Mesendoderm (in vitro differentiated cells): ENCODE measurements at regions not wholly inside any gene's neighbourhood (a gene's known extent, or its start where the extent isn't known, plus 50 kb on each side); places are given as distances from the start of the nearest gene placed in this dataset.

Experiments
- DNase-seq: peaks from one replicate; pipeline ENCODE4 v3.0.0; 2013
- H2AK5ac ChIP-seq: 2 replicates; pipeline ENCODE4 v1.6.1; 2013; ENCODE audit warnings: low read length, inconsistent platforms
- H2BK120ac ChIP-seq: 2 replicates; pipeline ENCODE4 v1.6.1; 2013; ENCODE audit warnings: low read depth, mild to moderate bottlenecking, low read length, moderate library complexity, mixed read lengths
- H2BK15ac ChIP-seq: replicated peaks from 2 replicates; pipeline ENCODE4 v1.6.1; 2013; ENCODE audit warnings: low read depth, mild to moderate bottlenecking, moderate library complexity
- H2BK5ac ChIP-seq: 2 replicates; pipeline ENCODE4 v1.6.1; 2013; ENCODE audit warnings: low read length, inconsistent platforms
- H3K18ac ChIP-seq: 2 replicates; pipeline ENCODE4 v1.6.1; 2013; ENCODE audit warnings: mild to moderate bottlenecking, low read length, mixed read lengths
- H3K23ac ChIP-seq: one replicate; pipeline ENCODE4 v1.6.1; 2013; ENCODE audit warnings: low read length
- H3K27ac ChIP-seq: 2 replicates; pipeline ENCODE4 v1.5.1; 2013; ENCODE audit warnings: low read depth, mild to moderate bottlenecking, inconsistent platforms, low read length, moderate library complexity
- H3K27me3 ChIP-seq: 2 replicates; pipeline ENCODE4 v1.6.1; 2013; ENCODE audit warnings: low read length, control low read depth, mild to moderate bottlenecking, inconsistent platforms; ENCODE audit not compliant: insufficient read depth, poor library complexity
- H3K36me3 ChIP-seq: 2 replicates; pipeline ENCODE4 v1.6.1; 2013; ENCODE audit warnings: low read length, inconsistent platforms; ENCODE audit not compliant: control insufficient read depth, insufficient read depth
- H3K4ac ChIP-seq: one replicate; pipeline ENCODE4 v1.6.1; 2013; ENCODE audit warnings: low read depth, mild to moderate bottlenecking, low read length, moderate library complexity
- H3K4me1 ChIP-seq: 2 replicates; pipeline ENCODE4 v1.6.1; 2013; ENCODE audit warnings: low read depth, low read length, inconsistent platforms; ENCODE audit not compliant: control insufficient read depth
- H3K4me2 ChIP-seq: 2 replicates; pipeline ENCODE4 v1.6.1; 2013; ENCODE audit warnings: low read length
- H3K4me3 ChIP-seq: 2 replicates; pipeline ENCODE4 v1.5.1; 2013; ENCODE audit warnings: mild to moderate bottlenecking, low read length
- H3K56ac ChIP-seq: one replicate; pipeline ENCODE4 v1.6.1; 2013; ENCODE audit warnings: low read length
- H3K79me1 ChIP-seq: 2 replicates; pipeline ENCODE4 v1.6.1; 2013; ENCODE audit warnings: low read length, inconsistent platforms
- H3K79me2 ChIP-seq: 2 replicates; pipeline ENCODE4 v1.6.1; 2013; ENCODE audit warnings: mild to moderate bottlenecking, low read length; ENCODE audit not compliant: control insufficient read depth, insufficient read depth
- H3K9ac ChIP-seq: 2 replicates; pipeline ENCODE4 v1.6.1; 2013; ENCODE audit warnings: low read length, inconsistent platforms
- H4K5ac ChIP-seq: one replicate; pipeline ENCODE4 v1.6.1; 2013; ENCODE audit warnings: low read length
- H4K8ac ChIP-seq: one replicate; pipeline ENCODE4 v1.6.1; 2013; ENCODE audit warnings: low read depth, mild to moderate bottlenecking, control low read depth, low read length, moderate library complexity
- WGBS: extraction: QIAGEN DNeasy Blood & Tissue Kit; methylation state at CpG from one replicate; pipeline ENCODE4 v1.1.7; 2013; ENCODE audit warnings: low lambda C conversion rate, missing lambda C conversion rate; ENCODE audit not compliant: insufficient coverage; ENCODE audit errors: extremely low coverage; 5-methylcytosine and 5-hydroxymethylcytosine counted together

- Histone ChIP-seq H3K56ac (no peak overlapping the region), H2BK5ac (no peak overlapping the region), H3K23ac (no peak overlapping the region), H2AK5ac (no peak overlapping the region), H3K4me1 (no peaks in the 10 kb centered on the region), H4K5ac (no peak overlapping the region), H3K79me2 (no peaks in the 10 kb centered on the region), H3K79me1 (no peaks in the 10 kb centered on the region), H3K18ac (no peak overlapping the region), H3K4ac (no peak overlapping the region), H2BK120ac (no peak overlapping the region), H3K9ac (no peak overlapping the region), H3K27me3 (no peaks in the 10 kb centered on the region), H3K4me2 (no peak overlapping the region), H3K27ac (no peak overlapping the region), H2BK15ac (no peak overlapping the region), H3K4me3 (no peak overlapping the region), H3K36me3 (no peaks in the 10 kb centered on the region), H4K8ac (no peak overlapping the region)
- WGBS, result no CpG with 5 or more reads among the region's 1 CpG
- DNase-seq, result no peak
Measured at GRCh38 chr1:56173736-56174135, 405.6 kb downstream of the PLPP3 start.

GRCh38 chr1:56171670-56172069, 407.7 kb downstream of the PLPP3 start:
- H4K8ac ChIP-seq, result no peak overlapping the region
- no peaks in the 10 kb centered on the region for H3K4me1 ChIP-seq
- H3K23ac ChIP-seq, result no peak overlapping the region
- H4K5ac ChIP-seq, result no peak overlapping the region
- no peaks in the 10 kb centered on the region for H3K79me1 ChIP-seq
- WGBS, result no CpG with 5 or more reads among the region's 1 CpG
- H2BK15ac ChIP-seq, result no peak overlapping the region
- no peak overlapping the region for H3K4ac ChIP-seq
- no peaks in the 10 kb centered on the region for H3K27me3 ChIP-seq
- no peak overlapping the region for H3K4me2 ChIP-seq
- H2AK5ac ChIP-seq, result no peak overlapping the region
- H2BK5ac ChIP-seq, result no peak overlapping the region
- H3K56ac ChIP-seq, result no peak overlapping the region
- H3K27ac ChIP-seq, result no peak overlapping the region
- no peak overlapping the region for H3K18ac ChIP-seq
- no peaks in the 10 kb centered on the region for H3K36me3 ChIP-seq
- no peaks in the 10 kb centered on the region for H3K79me2 ChIP-seq
- H3K4me3 ChIP-seq, result no peak overlapping the region
- no peak overlapping the region for H2BK120ac ChIP-seq
- no peak overlapping the region for H3K9ac ChIP-seq
- DNase-seq, result no peak

- Histone ChIP-seq H3K36me3 (no peaks in the 10 kb centered on the region), H2AK5ac (no peak overlapping the region), H3K79me2 (no peaks in the 10 kb centered on the region), H4K8ac (no peak overlapping the region), H3K27ac (no peak overlapping the region), H3K79me1 (no peaks in the 10 kb centered on the region), H3K4me3 (no peak overlapping the region), H3K4me2 (no peak overlapping the region), H2BK15ac (no peak overlapping the region), H3K4me1 (no peaks in the 10 kb centered on the region), H3K18ac (no peak overlapping the region), H2BK120ac (no peak overlapping the region), H4K5ac (no peak overlapping the region), H3K4ac (no peak overlapping the region), H2BK5ac (no peak overlapping the region), H3K27me3 (no peaks in the 10 kb centered on the region), H3K9ac (no peak overlapping the region), H3K56ac (no peak overlapping the region), H3K23ac (no peak overlapping the region)
- no peak for DNase-seq
- WGBS, result no CpG with 5 or more reads among the region's 4 CpGs
Measured at GRCh38 chr1:56170784-56171320, 408.5 kb downstream of the PLPP3 start.

GRCh38 chr1:56169856-56170255, 409.5 kb downstream of the PLPP3 start:
- Histone ChIP-seq H3K27ac (no peak overlapping the region), H2AK5ac (no peak overlapping the region)
- WGBS, result no CpG with 5 or more reads among the region's 1 CpG

GRCh38 chr1:56168176-56168575, 411.2 kb downstream of the PLPP3 start:
- Histone ChIP-seq H3K27ac (no peak overlapping the region), H3K18ac (no peak overlapping the region), H3K79me2 (no peaks in the 10 kb centered on the region), H3K4me2 (no peak overlapping the region), H3K56ac (no peak overlapping the region), H2BK15ac (no peak overlapping the region), H3K36me3 (no peaks in the 10 kb centered on the region), H2BK5ac (no peak overlapping the region), H4K5ac (no peak overlapping the region), H3K79me1 (no peaks in the 10 kb centered on the region), H3K4ac (no peak overlapping the region), H3K23ac (no peak overlapping the region), H3K9ac (no peak overlapping the region), H3K27me3 (no peaks in the 10 kb centered on the region), H2AK5ac (no peak overlapping the region), H4K8ac (no peak overlapping the region), H2BK120ac (no peak overlapping the region), H3K4me1 (no peaks in the 10 kb centered on the region), H3K4me3 (no peak overlapping the region)
- DNase-seq, result no peak
- WGBS, result no CpG with 5 or more reads among the region's 2 CpGs

More at GRCh38 chr1:56169856-56170255, 409.5 kb downstream of the PLPP3 start:
- Histone ChIP-seq H3K4ac (no peak overlapping the region), H3K18ac (no peak overlapping the region), H3K23ac (no peak overlapping the region), H3K56ac (no peak overlapping the region), H3K4me3 (no peak overlapping the region), H3K36me3 (no peaks in the 10 kb centered on the region), H3K9ac (no peak overlapping the region), H3K27me3 (no peaks in the 10 kb centered on the region), H3K4me2 (no peak overlapping the region), H2BK5ac (no peak overlapping the region), H3K79me2 (no peaks in the 10 kb centered on the region), H4K5ac (no peak overlapping the region), H3K4me1 (no peaks in the 10 kb centered on the region), H2BK120ac (no peak overlapping the region), H3K79me1 (no peaks in the 10 kb centered on the region), H4K8ac (no peak overlapping the region), H2BK15ac (no peak overlapping the region)
- DNase-seq, result no peak

GRCh38 chr1:56167596-56167995, 411.8 kb downstream of the PLPP3 start:
- WGBS, result no CpG with 5 or more reads among the region's 3 CpGs
- no peak overlapping the region for H4K8ac ChIP-seq
- no peak overlapping the region for H3K9ac ChIP-seq
- H3K36me3 ChIP-seq, result no peaks in the 10 kb centered on the region
- H3K56ac ChIP-seq, result no peak overlapping the region
- no peak overlapping the region for H3K23ac ChIP-seq
- H3K27ac ChIP-seq, result no peak overlapping the region
- H2AK5ac ChIP-seq, result no peak overlapping the region
- H2BK15ac ChIP-seq, result no peak overlapping the region
- no peaks in the 10 kb centered on the region for H3K79me1 ChIP-seq
- no peak overlapping the region for H3K4me3 ChIP-seq
- no peak overlapping the region for H3K4ac ChIP-seq
- H3K27me3 ChIP-seq, result no peaks in the 10 kb centered on the region
- no peak overlapping the region for H3K18ac ChIP-seq
- no peak overlapping the region for H3K4me2 ChIP-seq
- H3K4me1 ChIP-seq, result no peaks in the 10 kb centered on the region
- no peak for DNase-seq
- H4K5ac ChIP-seq, result no peak overlapping the region
- no peaks in the 10 kb centered on the region for H3K79me2 ChIP-seq
- H2BK5ac ChIP-seq, result no peak overlapping the region
- H2BK120ac ChIP-seq, result no peak overlapping the region
